Middle frontal gyrus (tissue), 1 donor: ENCODE measurements at regions not wholly inside any gene's neighbourhood (a gene's known extent, or its start where the extent isn't known, plus 50 kb on each side); places are given as distances from the start of the nearest gene placed in this dataset.
"Not testable (repeated sequence)": the region's sequence is repeated elsewhere in the genome, so short reads cannot be mapped to it uniquely, and the experiment has no call there.

Experiments
- DNase-seq: peaks from one replicate; pipeline ENCODE4 v3.0.0-alpha.2; 2015; ENCODE audit warnings: low spot score; ENCODE audit errors: extremely low spot score

- DNase-seq = no peak
Measured at GRCh38 chr5:155684417-155684816, 642.5 kb upstream of the SGCD start.

DNA sequence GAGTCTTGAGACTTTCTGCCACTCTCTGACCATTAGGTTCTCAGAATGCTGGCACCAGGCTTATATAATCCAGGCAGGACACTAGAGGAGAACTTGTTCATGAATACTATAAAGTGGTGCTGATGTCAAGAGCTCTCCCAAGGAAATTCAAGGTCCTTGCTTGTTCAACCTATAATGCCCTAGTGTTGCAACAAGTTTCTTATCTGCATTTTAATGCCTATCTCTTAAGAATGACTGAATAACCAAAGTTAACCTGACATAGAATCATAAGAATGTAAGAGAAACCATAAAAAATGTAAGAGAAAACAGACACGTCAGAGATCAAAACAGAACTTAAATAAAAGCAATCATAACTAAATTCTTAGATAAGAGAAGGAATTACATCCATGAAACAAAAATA is 640.8 kb upstream of the SGCD start:
- no peak for DNase-seq

DNA sequence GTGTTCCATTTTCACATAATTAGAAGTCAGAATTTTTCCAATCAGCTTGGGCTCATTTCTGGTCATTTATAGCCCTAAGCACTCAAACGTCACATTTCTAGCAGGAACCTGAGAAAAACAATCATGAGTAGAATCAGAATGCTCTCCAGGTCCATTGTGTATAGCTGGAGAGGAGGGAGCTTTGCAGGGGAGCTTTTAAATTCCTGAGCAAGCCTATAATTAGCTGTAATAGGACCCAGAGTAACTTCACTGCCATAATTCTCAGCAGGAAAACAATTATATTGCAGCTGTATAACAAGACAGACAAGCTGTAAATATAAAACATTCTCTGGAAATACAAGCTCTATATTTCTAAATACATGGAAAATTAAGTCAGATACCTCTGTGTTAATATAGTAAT is 637.6 kb upstream of the SGCD start:
- no peak for DNase-seq

GRCh38 chr5:155696362-155696761 is 630.6 kb upstream of the SGCD start:
- no peak for DNase-seq

GRCh38 chr5:155697236-155697635 is 629.7 kb upstream of the SGCD start:
- DNase-seq = no peak

GRCh38 chr5:155699385-155699784 is 627.6 kb upstream of the SGCD start:
- DNase-seq = no peak

DNA sequence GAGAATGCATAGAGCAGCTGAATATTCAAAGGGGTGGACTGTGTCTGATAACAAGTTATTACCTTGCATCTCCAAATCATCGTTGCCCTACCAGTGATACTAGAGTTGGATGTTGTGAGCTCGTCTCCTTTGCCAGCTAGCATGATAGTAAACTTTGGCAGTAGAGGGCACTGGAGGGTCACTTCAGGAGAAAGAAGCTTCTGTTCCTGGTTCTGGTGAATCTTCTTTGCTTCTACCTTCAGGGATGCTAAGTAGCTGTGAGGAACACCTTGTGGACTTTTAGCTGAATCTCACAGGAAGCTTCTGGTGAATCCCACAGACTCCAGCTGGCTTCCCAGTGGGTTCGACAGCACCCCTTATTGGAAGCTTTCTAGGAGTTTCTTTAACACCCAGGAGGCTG is 626.6 kb upstream of the SGCD start:
- no peak for DNase-seq

- DNase-seq = no peak
Measured at GRCh38 chr5:155711882-155712281, 615.1 kb upstream of the SGCD start.

DNA sequence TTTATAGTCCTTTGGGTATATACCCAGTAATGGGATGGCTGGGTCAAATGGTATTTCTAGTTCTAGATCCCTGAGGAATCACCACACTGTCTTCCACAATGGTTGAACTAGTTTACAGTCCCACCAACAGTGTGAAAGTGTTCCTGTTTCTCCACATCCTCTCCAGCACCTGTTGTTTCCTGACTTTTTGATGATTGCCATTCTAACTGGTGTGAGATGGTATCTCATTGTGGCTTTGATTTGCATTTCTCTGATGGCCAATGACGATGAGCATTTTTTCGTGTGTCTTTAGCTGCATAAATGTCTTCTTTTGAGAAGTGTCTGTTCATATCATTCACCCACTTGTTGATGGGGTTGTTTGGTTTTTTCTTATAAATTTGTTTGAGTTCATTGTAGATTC is 612.5 kb upstream of the SGCD start:
- not testable (repeated sequence) for DNase-seq

- DNase-seq = no peak
Measured at GRCh38 chr5:155726267-155726666, 600.7 kb upstream of the SGCD start.

DNA sequence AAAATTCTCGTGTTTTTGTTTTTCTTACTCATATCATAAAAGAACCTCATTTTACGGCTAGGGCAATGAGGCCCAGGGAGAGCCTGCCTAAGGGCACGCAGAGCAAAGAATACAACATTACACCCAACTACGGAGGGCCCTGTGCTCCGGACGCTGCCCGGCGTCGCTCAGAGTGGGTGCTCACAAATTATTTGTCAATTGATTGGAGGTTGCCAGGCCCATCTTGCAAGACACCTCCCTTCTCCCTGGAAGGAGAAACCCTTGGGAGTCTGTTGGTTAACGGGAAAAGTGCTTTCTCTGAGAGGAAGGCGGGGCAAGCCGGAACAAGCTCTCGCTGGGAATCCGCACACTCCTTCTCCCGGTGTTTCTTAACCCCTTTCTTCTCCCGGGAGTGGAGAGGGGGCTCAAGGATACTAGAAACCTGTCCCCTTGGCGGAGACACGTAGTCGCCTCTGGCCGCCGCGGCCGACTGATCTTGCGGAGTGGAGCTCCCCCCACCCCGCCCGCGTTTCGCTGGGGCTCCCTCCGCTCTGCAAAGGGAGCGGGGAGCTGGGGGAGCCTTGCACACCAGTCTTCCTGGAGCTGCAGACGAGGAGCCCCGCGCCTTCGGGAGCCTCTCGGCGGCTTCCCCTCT is 599.3 kb upstream of the SGCD start:
- no peak for DNase-seq

DNA sequence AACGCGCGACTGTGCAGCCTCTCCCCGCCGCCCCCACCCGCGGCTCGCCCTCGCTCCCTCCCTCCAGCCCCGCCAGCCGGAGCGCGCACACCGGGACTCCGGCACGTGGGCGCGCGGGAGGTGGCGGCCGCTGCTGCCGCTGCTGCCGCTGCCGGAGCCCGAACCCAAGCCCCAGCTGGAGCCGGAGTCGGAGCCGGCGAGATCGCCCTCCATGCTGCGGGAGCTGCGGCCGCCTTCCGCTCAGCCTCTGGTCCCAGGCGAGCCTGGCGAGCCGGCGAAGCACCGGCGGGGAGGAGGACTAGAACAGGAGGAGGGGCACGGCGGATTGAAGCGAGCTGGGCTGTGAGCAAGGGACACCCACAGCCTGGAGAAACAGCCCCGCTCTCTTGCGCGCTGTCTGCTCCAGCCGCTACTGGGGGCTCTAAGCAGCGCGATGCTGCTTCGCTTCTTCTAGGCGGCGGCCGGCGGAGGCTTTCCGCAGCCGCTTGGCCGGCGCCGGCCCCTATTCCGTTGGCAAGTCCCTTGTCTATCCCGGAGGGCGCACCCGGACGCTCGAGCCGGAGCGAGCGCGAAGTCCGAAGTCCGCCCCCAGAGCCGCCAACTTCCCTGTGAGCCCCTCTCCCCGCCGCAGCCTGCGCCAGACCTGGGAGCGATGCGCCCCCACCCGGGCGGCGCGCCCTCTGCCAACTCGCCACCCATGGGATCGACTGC is 598.7 kb upstream of the SGCD start:
- DNase-seq = peak; percentile 13

GRCh38 chr5:155728857-155729683 is 597.9 kb upstream of the SGCD start:
- DNase-seq = peak; percentile 60

- peak; percentile 53 for DNase-seq
Measured at GRCh38 chr5:155729684-155730059, 597.3 kb upstream of the SGCD start.

GRCh38 chr5:155732587-155733376 is 594.2 kb upstream of the SGCD start:
- DNase-seq = no peak

GRCh38 chr5:155733935-155734334 is 593.0 kb upstream of the SGCD start:
- DNase-seq = no peak

GRCh38 chr5:155735388-155735787 is 591.6 kb upstream of the SGCD start:
- DNase-seq = no peak

- no peak for DNase-seq
Measured at GRCh38 chr5:155738616-155739015, 588.3 kb upstream of the SGCD start.

DNA sequence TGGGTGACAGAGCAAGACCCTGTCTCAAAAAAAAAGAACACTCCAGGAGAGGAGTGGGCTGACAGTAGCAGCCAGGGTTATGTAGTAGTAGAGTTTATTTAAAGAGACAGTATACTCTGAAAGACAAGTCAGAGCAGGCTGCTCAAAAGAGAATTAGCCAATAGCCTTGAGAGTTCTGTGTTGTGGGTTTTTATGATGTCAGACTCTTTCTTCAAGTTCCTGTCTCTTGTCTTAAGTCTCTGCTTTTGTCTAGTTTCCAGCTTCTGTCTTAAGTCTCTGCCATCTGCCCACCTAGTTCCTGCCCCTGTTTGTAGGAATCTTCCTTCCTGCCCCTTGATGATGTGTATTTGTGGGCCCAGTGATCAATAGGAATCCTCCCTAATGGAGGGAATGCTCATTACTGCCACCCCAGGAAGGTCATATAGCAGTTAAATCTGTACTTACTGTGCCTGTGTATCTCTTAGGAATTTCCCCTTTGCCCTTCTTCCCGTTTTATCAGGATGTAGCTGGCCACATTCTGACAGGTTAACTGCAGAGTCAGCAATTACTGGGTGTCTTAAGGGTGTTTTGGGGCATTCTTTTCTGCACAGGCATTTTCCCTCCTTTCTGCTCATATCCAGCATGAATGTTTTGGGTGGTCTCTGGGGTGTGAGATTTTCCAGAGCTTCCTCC is 580.5 kb upstream of the SGCD start:
- DNase-seq = no peak

GRCh38 chr5:155750101-155750500 is 576.9 kb upstream of the SGCD start:
- DNase-seq = no peak

DNA sequence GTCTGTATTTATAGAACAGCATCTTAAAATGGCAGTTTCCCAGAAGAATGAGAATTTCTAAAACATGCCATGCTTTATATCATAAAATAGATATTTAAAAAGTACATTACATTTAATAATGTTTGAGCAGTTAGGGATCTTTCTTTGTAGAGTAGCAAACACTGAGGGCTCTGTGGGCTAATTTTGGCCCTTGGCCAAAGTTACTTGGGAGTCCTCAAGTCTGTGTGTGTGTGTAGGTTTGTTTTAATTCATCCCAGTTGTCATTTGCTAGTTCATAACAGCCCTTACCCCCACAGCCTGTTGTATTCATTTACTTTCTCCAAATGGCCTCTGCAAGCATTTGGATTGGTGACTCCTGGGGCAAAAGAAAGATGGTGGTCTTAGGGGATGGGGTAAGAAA is 576.4 kb upstream of the SGCD start:
- DNase-seq = no peak
